GM10248 (cell line): ENCODE measurements at regions not wholly inside any gene's neighbourhood (a gene's known extent, or its start where the extent isn't known, plus 50 kb on each side); places are given as distances from the start of the nearest gene placed in this dataset.
"Not testable (repeated sequence)": the region's sequence is repeated elsewhere in the genome, so short reads cannot be mapped to it uniquely, and the experiment has no call there.

Source experiments
- CTCF ChIA-PET: fragments of 300-600 bp; sonication (Branson Sonifier 250); formaldehyde crosslinking; extraction: SDS; loops from one replicate; lab custom pipeline; 2021; ENCODE audit warnings: antibody characterized with exemption; lab: Yijun Ruan, JAX
- POLR2A ChIA-PET: fragments of 350-650 bp; sonication (Branson Sonifier 250); formaldehyde crosslinking; extraction: SDS; loops from one replicate; lab custom pipeline; 2020; ENCODE audit warnings: antibody characterized with exemption; lab: Yijun Ruan, JAX
- DNase-seq: peaks from one replicate; pipeline ENCODE4 v3.0.0; 2012; ENCODE audit errors: extremely low spot score
- CTCF ChIP-seq: IDR thresholded peaks from 2 replicates; pipeline ENCODE4 v1.5.1; 2012; ENCODE audit warnings: mild to moderate bottlenecking, low read depth; ENCODE audit errors: extremely low read depth, missing control alignments, control extremely low read depth

- no peak for DNase-seq
- CTCF ChIA-PET, result interaction anchor here (1.0 to 7.6 kb wide), 3 partner anchors 14 to 265 kb away, joined by 3 to 64 read pairs (median 4); no protein-coding TSS in a partner anchor
- no peak for TF ChIP-seq CTCF
- POLR2A ChIA-PET, result no interaction called here
Measured at GRCh38 chr13:23963947-23964346, 66.6 kb upstream of the C1QTNF9B start.

- no peak for TF ChIP-seq CTCF
- ChIA-PET CTCF (no interaction called here), POLR2A (no interaction called here)
- DNase-seq, result no peak
Measured at GRCh38 chr13:23965346-23965745, 68.0 kb upstream of the C1QTNF9B start.

- POLR2A ChIA-PET, result interaction anchor here (0.5 kb wide), 1 partner anchor 32 kb away, joined by 3 read pairs; no protein-coding TSS in a partner anchor
Measured at GRCh38 chr13:23966221-23966690, 69.0 kb upstream of the C1QTNF9B start.

GRCh38 chr13:23966691-23967615 is 69.7 kb upstream of the C1QTNF9B start:
- no peak for TF ChIP-seq CTCF
- ChIA-PET POLR2A (interaction anchor here (0.5 kb wide), 1 partner anchor 31 kb away, joined by 3 read pairs; no protein-coding TSS in a partner anchor), CTCF (interaction anchor here (1.0 kb wide), 1 partner anchor 9 kb away, joined by 4 read pairs; no protein-coding TSS in a partner anchor)
- peak; percentile 48 for DNase-seq

More at GRCh38 chr13:23966221-23966690, 69.0 kb upstream of the C1QTNF9B start:
- CTCF ChIA-PET, result interaction anchor here (1.0 kb wide), 1 partner anchor 8 kb away, joined by 4 read pairs; no protein-coding TSS in a partner anchor
- DNase-seq, result no peak
- no peak for TF ChIP-seq CTCF

GRCh38 chr13:23967792-23968191 is 70.5 kb upstream of the C1QTNF9B start:
- DNase-seq, POLR2A ChIA-PET: not testable (repeated sequence)
- CTCF ChIA-PET, result interaction anchor here (0.9 kb wide), 1 partner anchor 12 kb away, joined by 3 read pairs; no protein-coding TSS in a partner anchor

- POLR2A ChIA-PET, result no interaction called here
- CTCF ChIA-PET, result interaction anchor here (1.7 kb wide), 1 partner anchor 8 kb away, joined by 8 read pairs; no protein-coding TSS in a partner anchor
- no peak for TF ChIP-seq CTCF
- DNase-seq, result no peak
Measured at GRCh38 chr13:23969647-23970046, 72.3 kb upstream of the C1QTNF9B start.
